HG03066 (cell line): ENCODE measurements at regions not wholly inside any gene's neighbourhood (a gene's known extent, or its start where the extent isn't known, plus 50 kb on each side); places are given as distances from the start of the nearest gene placed in this dataset.

Experiments
- ATAC-seq: cut with Tn5 transposase; IDR thresholded peaks from one replicate; pipeline ENCODE4 v1.9.1; 2021; ENCODE audit warnings: low read depth; ENCODE audit not compliant: unreplicated experiment

GRCh38 chr3:137201066-137201465, 243.3 kb downstream of the IL20RB start:
- ATAC-seq = no peak

- ATAC-seq = no peak
These were observed 245.2 kb downstream of the IL20RB start for GRCh38 chr3:137202941-137203340.

GRCh38 chr3:137204409-137204808, 246.6 kb downstream of the IL20RB start:
- no peak for ATAC-seq

DNA sequence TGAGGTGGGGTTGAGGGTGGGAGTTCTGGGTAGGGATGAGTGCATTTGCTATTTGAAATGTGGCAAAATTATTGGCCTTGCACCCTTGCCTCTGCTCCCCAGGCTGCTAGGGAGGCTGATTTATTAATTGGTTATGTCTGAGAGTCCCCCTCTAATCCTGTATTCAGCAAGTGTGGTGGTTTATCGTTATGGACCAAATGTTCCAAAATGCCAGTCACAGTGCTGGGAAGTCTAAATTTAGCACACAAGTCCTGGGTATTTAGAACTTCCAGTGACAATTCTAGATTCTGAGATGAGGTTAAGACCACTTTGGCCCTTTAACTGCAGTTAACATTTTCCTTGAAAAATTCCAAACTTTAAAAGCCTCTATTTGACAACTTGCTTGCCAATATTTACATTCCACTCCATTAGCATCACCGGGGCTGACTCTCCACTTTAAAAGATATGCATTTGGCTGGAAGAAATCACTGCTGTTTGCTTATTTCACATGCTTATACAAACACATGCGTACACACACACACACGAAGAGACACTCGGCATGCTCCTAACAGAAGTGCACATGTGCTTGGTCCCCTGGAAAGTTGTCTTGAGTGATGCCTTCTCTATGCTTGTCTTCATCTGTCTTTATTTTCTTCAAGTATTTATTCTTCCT, 247.7 kb downstream of the IL20RB start:
- no peak for ATAC-seq

DNA sequence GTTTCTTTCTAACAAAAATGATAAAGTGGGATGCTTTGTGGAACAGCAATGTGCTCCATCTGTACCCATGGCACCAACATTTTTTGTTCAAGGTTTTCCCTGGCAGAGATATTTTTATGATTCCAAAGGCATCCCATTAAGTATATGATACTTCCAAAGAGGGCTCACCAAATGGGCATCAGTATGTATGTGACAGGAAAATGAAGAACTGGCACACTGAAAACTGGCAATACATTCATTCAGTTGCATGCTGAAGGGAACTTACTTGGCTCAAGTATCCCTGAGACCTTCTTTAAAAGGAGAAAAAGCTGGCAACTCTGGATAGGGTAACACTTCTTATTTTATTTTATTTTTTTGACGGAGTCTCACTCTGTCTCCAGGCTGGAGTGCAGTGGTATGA, 249.8 kb downstream of the IL20RB start:
- ATAC-seq = no peak

GRCh38 chr3:137217733-137218132, 259.9 kb downstream of the IL20RB start:
- ATAC-seq = no peak

- no peak for ATAC-seq
These were observed 262.1 kb downstream of the IL20RB start for GRCh38 chr3:137219801-137220445.

- no peak for ATAC-seq
These were observed 265.0 kb downstream of the IL20RB start for GRCh38 chr3:137222736-137223225.

GRCh38 chr3:137224464-137224863, 266.7 kb downstream of the IL20RB start:
- no peak for ATAC-seq

DNA sequence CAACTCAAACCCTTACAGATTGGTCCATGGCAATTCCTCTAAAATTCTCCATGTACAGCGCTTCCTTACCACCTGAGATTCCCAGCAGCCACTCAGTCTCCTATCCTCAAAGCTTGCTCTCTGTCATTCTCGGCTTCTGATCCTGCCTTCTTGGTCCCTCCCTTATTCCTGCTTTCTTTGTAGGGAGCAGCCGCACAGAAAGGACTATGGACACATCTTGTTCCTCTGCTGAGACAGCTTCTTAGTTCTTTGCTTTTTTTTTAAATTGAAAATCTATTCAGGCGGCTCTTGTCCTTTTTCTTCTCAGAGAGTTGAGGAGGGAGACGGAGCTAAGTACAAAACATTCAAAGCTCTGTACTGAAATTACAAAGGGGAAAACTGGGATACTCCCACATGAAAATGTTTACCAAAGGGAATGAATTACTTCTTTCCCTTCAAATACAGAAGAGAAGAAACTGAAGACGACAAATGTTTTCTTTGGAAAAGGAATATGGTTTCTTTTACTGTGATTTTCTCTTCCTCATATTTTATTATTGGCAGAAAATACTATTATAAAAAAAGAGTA, 285.1 kb downstream of the IL20RB start:
- no peak for ATAC-seq

DNA sequence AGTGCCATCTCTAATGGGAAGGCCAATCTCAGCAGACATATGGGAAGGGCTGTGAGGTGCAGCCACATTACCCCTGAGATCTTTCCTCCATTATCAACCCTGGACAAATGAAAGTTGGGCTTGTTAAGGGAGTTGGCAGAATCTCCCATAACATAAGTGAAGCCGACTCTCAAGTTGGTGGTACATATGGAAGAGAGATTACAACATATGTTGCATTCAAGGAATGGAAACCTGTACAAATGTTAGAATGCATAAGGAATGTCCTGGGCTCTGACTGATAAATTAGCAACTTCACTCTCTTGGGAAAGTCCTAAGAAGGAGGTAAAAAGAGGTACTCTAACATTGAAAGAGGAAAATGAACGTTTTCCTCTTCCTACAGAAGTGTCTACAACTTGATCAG, 288.7 kb downstream of the IL20RB start:
- no peak for ATAC-seq

DNA sequence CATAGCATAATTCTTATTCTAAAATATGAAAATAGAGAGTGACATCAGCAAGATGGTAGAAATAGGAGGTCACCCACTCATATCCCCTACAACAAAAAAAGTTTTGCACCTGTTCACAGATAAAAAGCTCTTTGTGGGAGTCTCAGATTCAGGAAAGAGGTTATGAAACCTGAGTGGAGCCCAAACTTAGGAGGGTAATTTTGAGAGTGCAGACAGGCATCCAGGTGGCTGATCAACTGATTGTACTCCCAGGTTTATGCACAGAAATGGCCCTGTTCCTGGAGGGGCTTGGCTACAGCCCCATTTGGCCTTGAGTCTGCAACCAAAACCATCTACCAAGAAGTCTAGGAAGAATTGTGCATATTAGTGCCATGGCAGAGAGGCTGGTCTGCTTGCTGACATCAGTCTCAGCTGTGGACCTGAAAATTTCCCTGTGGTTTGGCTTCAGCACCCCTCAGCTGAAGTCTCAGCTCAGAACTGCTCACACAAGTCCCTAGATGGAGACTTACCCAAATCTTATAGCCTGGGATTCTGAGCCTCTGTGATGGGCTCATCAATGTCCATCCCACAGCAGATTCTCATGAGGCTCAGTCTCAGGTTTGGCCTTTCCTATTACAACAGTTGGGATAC, 291.6 kb downstream of the IL20RB start:
- no peak for ATAC-seq

DNA sequence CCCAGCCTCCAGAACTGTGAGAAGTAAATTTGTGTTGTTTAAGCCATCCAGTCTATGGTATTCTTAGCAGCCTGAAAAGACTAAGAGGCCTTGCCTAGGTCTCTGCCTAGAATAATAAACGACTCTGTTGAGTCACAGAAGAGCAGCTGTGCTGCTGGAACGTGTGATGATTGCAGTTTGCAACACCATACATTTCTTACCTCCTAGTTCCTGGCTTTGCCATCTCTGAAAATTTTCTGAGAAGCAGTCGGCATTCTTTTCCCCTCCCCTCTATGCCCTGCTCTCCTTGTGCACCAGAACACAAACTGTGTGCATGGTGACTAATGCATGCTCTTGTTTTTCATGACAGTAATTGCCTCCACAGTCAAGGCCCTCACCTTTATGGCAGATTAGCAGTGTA, 301.3 kb downstream of the IL20RB start:
- ATAC-seq = no peak

GRCh38 chr3:137259701-137260100, 301.9 kb downstream of the IL20RB start:
- ATAC-seq = no peak

- ATAC-seq = no peak
These were observed 306.5 kb downstream of the IL20RB start for GRCh38 chr3:137264071-137264820.

DNA sequence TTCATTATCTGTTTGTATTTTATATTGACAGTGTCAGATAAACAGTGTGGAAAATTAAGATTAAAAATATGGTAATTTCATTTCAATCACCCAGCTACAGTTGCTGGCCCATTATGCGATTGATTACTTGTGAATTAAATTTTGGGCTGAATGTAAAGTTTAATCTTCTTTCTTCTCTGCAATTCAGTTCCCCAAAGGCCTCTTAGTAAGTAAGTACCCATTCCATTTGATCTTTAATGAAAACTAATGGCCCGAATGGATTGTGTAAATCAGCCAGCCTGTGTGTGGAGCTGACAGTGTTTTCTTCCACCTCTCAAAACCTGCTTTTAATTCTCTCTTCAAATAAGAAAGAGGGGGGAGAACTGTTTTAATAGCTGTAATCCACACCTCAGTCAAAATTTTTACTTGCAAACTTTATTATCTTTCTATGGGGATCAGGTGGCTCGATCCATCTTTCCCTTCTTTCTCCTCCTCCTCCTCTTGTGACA, 307.1 kb downstream of the IL20RB start:
- no peak for ATAC-seq

DNA sequence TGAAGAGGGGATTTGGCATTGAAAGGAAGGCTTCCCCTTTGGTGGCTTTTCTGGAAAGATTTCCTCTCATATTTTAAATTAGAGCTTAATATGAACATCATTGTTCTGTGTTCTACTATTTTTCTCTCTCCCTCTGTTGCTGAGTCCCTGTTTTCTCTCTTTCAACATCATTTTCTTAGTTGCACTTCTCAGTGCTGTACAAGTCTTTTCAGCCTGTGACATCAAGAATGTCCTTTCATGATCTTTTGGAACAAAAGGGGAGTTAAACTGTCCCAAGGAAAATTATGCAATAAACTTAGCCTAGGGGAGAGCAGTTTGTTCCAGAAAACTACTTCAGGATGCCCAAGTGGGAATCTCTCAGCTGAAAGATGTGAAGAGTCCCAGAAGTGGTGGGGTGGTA, 325.1 kb downstream of the IL20RB start:
- no peak for ATAC-seq

GRCh38 chr3:137285924-137286323, 328.1 kb downstream of the IL20RB start:
- no peak for ATAC-seq

GRCh38 chr3:137293086-137293485, 335.3 kb downstream of the IL20RB start:
- no peak for ATAC-seq

GRCh38 chr3:137294139-137294538, 336.4 kb downstream of the IL20RB start:
- ATAC-seq = no peak

GRCh38 chr3:137294839-137295238, 337.1 kb downstream of the IL20RB start:
- no peak for ATAC-seq
